Fibroblast of skin of left quadriceps (primary cell): ENCODE measurements at regions not wholly inside any gene's neighbourhood (a gene's known extent, or its start where the extent isn't known, plus 50 kb on each side); places are given as distances from the start of the nearest gene placed in this dataset.
A peak's percentile ranks its signal among the peaks of the same experiment; 100 is the strongest.

Experiments
- DNase-seq, 2 experiments: peaks; one replicate each; pipeline ENCODE4 v3.0.0-alpha.2; 2013; ENCODE audit warnings: low read depth in 2 of 2

DNA sequence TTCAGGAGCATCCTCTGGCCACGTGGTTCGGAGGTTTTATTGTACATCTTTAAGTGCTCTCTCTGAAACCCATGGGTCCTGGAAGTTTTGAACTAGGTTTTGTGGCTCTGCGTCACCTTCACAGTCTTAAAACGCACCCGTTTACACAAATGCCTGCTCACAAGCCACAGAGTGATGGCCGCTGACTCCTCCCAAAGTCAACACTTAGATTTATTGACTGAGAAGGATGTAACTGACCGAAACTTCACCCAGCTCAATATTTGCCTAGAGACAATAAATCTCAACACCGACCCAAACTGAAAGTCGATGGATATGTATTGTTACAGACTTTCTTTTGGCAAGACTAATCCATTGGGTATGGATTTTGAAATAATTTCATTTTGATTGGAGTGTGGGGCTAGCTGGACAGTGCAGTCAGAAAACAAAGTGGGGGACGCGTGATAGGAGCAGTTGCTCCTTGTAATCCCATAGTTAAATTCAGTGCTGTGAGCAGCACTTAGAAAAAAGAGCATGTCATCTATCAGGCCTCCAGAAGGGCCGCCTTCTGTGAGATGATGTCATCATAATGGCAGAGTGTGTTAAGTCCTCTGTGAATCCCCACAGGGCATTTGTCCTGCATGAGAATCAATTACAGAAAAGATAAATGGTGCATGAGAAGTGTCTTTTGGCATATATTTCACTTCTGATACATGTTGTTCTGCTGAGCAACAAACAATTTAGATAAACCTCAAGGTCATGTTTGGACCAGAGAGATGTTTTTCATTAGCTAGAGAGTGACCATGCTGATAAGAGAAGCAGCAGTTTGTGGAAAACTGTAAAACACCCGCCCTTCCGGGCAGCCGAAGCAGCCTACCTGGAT lies 183.7 kb downstream of the INO80D start:
- no peak for DNase-seq

- DNase-seq = no peak
Observed at GRCh38 chr2:205901491-205901890, 184.5 kb downstream of the INO80D start.

DNA sequence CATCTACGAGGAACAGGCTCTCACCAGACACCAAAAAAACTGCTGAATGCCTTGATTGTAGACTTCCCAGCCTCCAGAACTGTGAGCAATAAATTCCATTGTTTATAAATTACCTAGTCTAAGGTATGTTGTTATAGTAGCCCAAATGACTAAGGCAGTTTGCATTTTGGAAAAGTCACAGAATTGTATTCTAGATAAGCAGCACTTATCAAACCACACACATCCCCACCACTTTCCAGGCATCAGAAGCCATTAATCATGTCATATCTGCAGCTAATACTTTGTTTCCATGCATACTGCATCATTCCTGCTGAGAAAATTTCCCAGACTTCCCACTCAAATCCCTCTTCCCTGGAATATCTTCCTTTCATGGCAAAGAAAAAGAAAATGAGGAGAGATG lies 187.2 kb downstream of the INO80D start:
- no peak for DNase-seq

DNA sequence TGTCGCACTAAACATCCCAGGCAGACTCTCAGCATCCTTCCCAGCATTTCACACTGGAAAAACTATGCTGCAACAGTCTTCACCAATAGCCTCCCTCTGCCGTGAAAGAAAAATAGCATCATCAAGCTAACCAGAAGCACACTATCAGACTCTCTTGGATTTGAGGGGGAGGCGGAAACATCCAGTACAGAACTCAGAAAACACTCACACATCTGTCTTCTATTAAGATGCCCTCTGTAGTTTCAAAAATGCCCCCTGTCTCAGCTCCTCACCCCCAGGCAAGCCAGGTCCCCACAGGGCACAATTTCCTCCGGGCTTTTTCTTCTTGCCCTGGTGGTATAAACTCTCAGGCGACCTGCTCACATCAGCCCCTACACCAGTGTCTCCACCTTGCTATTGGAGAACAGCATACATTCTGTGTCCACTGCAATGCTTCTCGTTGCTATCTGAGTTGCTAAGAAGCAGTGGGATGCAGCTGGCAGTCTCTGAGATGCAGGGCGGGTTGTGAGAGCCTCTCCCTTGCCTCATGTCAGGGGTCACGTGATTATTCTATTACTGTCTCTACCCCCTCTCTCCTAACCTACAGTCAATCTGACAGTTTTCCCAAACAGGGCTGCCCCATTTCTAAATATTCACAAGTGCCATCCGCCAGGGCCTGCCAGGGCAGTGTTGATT lies 189.9 kb downstream of the INO80D start:
- DNase-seq = no peak

DNA sequence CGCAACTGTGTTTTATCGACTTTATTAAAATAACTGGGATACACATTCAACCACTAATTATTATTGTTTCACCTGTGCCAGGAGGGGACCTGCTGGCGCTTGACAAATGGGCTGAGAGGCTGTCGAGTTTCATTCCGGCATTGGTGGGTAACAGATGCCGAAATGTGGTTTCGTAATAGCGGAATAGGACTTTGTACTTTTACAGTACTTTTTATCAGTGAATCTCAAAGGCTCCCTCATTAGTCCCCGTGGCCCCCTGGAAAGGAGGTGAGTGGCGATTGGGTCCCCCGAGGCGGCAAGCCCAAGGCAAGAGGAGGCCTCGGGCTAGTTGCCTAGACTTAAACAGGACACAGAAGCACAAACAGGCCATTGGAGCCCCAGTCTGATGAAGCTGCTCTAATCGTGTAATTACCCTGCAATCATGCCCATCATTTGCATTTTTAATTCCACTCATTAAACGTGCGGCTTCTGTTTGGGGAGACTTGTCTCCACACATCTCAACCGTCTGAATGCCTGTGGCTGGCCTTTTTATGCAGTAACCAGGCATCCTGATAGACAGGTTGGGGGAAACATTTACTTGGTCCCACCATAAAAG lies 193.2 kb downstream of the INO80D start:
- no peak for DNase-seq

DNA sequence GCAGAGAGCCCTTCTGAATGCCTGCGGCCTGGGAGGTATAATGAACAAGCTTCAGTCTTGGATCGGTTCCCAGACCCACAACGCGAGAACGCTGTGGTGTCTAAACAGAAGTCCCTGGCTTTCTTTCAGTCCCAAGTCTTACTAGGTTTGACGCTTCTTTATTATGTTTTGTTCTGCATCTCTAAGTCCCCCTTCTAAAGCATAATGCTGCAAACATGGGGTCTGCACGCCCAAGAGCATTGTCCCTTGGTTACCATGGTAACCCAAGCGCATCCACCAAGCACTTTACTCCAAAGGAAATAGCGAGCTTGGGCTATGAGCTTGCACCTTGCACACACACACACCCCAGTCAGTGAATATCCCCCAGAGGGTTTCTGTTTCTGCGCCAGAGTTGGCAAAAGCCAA lies 193.7 kb downstream of the INO80D start:
- no peak for DNase-seq

- DNase-seq = no peak
Observed at GRCh38 chr2:205889114-205889513, 196.9 kb downstream of the INO80D start.

GRCh38 chr2:205887637-205888036 lies 198.3 kb downstream of the INO80D start:
- DNase-seq = no peak

- peak; percentile 63 to 68 for DNase-seq
Observed at GRCh38 chr2:205885492-205886099, 200.4 kb downstream of the INO80D start.

- no peak for DNase-seq
Observed at GRCh38 chr2:205883965-205884364, 201.7 kb downstream of the NRP2 start.

GRCh38 chr2:205882806-205883425 lies 200.6 kb downstream of the NRP2 start:
- DNase-seq = no peak

DNA sequence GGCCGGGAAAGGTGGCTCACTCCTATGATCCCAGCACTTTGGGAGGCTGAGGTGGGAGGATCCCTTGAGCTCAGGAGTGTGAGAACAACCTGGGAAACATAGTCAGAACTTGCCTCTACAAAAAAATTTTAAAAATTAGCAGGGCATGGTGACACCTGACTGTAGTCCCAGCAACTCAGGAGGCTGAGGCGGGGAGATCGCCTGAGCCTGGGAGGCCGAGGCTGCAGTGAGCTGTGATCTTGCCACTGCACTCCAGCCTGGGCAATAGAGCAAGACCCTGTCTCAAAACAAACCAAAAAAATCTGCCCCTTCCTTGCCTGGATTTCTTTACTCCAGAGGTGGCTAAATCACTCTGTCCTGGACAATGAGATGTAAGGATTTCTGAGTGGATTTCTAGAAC lies 197.7 kb downstream of the NRP2 start:
- no peak for DNase-seq

DNA sequence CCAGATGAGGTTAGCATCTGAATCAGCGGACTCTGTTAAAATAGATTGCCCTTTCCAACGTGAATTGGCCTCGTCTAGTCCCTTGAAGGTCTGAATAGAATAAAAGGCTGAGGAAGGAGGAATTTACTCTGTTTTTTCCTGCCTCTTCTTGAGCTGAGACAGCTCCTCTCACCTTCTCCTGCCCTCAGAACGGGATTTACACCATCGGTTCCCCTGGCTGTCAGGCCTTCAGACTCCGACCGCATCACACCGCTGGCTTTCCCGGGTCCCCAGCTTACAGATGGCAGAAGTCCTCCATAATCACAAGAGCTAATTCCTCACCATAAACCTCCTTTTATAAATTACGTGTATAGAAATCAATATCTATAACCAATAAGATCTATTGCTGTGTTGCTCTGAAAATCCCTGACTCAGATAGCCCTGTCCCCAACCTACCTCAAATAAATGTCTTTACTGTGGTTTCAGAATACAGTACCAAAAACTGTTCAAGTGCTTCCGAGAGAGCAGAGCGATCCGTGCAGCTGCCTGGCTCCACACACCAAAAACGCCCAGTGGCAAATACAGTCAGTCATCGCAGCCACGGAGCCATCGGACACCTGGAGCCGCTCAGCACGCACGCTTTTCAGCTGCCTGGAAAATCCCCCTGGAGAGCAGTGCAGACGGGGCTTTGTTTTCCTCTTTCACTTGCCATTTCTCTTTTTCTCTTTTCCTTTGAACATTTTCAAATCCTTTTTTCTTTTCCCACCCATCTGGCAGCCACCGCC lies 196.9 kb downstream of the NRP2 start:
- DNase-seq = no peak

DNA sequence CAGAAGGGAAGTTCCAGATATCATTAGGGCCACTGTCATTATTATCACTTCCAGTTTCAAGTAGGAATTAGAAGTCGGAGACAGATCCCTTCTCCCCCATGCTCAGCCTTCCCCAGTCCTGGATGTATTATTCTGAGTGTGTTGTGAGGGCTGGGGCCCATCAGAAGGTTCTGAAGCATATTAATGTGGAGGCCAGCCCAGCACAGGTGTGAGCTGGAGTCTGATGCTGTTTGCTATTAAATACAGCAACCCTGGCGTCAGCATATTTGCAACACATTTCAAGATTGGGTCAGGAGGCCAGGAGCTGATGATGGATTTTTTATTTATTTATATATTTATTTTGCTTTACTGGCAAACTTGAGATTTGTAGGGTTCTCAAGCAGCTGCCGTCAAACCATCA lies 195.2 kb downstream of the NRP2 start:
- DNase-seq = no peak

GRCh38 chr2:205876127-205876526 lies 193.8 kb downstream of the NRP2 start:
- no peak for DNase-seq

DNA sequence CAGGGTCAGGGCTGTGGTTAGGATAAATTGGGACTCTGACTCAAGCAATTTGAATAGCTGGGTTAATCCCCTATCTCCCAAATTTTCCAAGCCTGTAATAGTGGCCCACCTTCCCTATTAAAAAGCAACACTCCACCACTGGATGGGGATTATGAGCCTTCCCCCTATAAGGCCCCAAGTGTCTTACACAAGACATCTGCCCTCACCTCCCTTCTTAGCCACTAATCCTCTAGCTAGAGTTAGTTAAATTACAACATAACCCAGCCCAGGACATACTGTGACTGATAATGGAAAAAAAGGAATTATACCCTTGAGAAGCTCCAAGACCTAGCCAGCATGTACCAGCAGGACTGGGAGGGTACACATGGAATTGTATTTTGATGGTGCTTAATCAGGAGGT lies 190.4 kb downstream of the NRP2 start:
- DNase-seq = no peak

DNA sequence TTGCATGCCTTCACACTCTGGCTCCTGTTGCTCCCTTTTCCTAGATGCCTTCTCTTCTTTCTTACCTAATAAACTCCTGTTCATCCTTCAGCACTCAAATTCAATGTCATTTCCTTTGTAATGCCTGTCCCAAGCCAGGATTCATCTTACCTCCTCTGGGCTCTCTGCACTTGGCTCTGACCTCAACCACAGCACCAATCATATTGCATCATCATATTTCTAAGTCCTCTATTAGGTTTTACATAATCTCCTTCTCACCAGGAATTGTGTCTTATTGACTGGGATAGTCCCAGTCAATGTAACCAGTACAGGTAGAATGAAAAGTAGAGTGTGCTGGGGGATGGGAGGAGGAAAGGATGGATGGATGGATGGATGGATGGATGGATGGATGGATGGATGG lies 187.1 kb downstream of the NRP2 start:
- DNase-seq = no peak

DNA sequence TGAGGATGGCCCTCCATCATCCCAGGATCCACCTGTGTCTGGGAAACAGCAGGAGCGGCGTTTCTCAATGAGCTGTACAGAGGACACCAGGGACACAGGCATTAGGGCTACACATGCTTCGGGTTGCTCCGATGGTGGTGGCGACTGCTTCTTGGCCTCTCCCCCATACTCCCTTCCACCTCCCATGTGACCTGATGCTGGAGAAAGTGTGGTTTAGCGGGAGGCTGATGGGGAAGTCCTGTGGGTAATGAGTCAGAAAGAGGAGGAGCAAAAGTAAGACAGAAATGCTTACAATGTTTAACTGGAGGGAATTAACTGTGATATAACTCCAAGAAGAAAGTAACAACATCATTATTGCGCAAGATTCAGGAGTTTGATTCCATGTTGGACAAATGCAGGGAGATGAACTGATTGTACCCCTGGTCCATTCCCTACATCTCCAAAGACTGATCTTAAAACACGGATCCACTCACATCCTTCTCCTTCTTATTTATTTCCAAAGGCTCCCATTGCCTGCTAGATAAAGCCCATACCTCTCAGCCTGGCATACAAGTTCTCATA lies 186.6 kb downstream of the NRP2 start:
- peak; percentile 73 to 79 for DNase-seq

DNA sequence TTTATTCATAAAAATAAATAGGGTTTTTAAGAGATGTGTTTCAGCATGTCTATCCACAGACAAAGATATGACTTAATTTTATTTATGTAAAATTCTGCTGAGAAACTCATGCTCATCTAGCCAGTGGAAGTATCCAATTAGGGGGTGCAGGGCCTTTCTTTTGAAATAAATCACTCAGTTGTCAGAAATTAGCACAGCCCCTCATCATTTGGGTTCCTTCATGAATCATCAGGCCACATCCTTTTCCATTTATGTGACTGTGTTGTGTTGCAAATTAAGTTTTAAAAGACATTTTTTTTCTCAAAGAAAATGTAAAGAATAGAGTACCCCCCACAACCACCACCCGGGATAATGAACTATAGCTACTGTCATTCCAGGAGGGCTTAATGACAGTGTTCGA lies 185.8 kb downstream of the NRP2 start:
- no peak for DNase-seq

- no peak for DNase-seq
Observed at GRCh38 chr2:205867371-205867770, 185.1 kb downstream of the NRP2 start.

DNA sequence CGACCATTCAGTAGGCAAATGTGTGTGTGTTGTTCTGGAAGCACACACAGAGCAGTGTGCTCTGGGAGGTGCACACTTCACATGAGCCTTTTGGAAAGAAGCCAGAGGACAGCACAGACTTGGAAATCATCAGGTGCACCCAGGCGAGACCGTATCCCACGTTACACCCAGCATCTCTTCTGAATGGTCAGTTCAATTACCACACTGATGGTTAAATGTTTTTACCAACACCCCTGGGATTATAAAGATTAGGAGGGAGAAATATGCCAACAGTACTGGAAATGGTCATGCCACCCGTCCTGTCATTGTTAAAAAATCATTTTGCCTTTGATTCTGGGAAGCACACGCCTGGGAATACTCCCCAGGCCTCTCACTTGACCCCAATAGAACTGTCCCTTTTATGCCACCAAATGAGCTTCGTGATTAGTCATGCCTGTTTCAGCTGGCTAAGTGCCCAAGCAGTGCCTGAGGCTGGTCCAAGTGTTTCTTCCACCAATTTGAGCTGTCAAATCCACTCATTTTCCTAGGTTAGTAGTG lies 183.7 kb downstream of the NRP2 start:
- DNase-seq = no peak
